ENCODE measurements at regions not wholly inside any gene's neighbourhood (a gene's known extent, or its start where the extent isn't known, plus 50 kb on each side); places are given as distances from the start of the nearest gene placed in this dataset.

- no peaks in the 10 kb centered on the region for H3K4me1 ChIP-seq (replicated peaks in 1 of 2)
- intact Hi-C loops (cut with DNase I) = no loop called here
- no peak overlapping the region for H3K27ac ChIP-seq
- no peak for DNase-seq
- WGBS, 4 donors = 47 to 57% (median 48%) methylated on average over 2 of the region's 2 CpGs
- TF ChIP-seq POLR2A (IDR thresholded peaks at IDR 0.05) (no peak), CTCF (IDR thresholded peaks at IDR 0.05) (no peak)
- no peaks in the 10 kb centered on the region for H3K9me3 ChIP-seq (replicated peaks in 1 of 3)
- no peak overlapping the region for H3K4me3 ChIP-seq
- no peaks in the 10 kb centered on the region for H3K36me3 ChIP-seq (replicated peaks in 1 of 2)
- no peaks in the 10 kb centered on the region for H3K27me3 ChIP-seq
Observed at GRCh38 chr13:64438084-64438483, 2792.1 kb downstream of the PCDH9 start.

DNA sequence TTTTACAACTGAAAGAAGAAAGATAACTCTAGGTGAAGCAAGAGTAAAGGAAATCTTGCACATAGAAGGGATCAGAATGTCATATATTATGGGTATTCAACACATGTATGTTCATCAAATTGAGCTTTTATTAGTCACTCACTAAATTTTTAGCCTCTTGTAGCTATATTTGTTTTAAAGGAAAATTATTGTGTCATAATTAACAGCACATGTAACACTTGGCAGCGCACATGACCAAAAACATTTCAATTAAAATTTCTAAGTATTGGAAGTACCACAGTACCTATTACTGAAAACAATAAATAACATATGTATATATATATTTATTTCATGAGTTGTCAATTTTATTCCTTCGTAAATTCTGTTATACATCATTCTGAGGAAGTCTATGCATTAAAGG, 2800.4 kb downstream of the PCDH9 start:
- H3K36me3 ChIP-seq (replicated peaks in 1 of 2) = no peaks in the 10 kb centered on the region
- H3K9me3 ChIP-seq (replicated peaks in 1 of 3) = no peaks in the 10 kb centered on the region
- TF ChIP-seq POLR2A (IDR thresholded peaks at IDR 0.05) (no peak), CTCF (IDR thresholded peaks at IDR 0.05) (no peak)
- intact Hi-C loops (cut with DNase I) = no loop called here
- H3K27me3 ChIP-seq = no peaks in the 10 kb centered on the region
- WGBS, 4 donors = 64 to 87% (median 84%) methylated on average over 2 of the region's 2 CpGs
- DNase-seq = no peak
- H3K4me3 ChIP-seq = no peak overlapping the region
- H3K27ac ChIP-seq = no peak overlapping the region
- no peaks in the 10 kb centered on the region for H3K4me1 ChIP-seq (replicated peaks in 1 of 2)

GRCh38 chr13:64428196-64428595, 2801.9 kb downstream of the PCDH9 start:
- intact Hi-C loops (cut with DNase I) = no loop called here
- H3K4me3 ChIP-seq = no peak overlapping the region
- no peak for DNase-seq

GRCh38 chr13:64423467-64423866, 2806.7 kb downstream of the PCDH9 start:
- no peak overlapping the region for H3K4me3 ChIP-seq
- WGBS, 4 donors = 61 to 79% (median 73%) methylated on average over 1 of the region's 1 CpG
- no peak for DNase-seq
- no peaks in the 10 kb centered on the region for H3K9me3 ChIP-seq (replicated peaks in 1 of 3)
- H3K4me1 ChIP-seq (replicated peaks in 1 of 2) = no peaks in the 10 kb centered on the region
- intact Hi-C loops (cut with DNase I) = no loop called here
- H3K36me3 ChIP-seq (replicated peaks in 1 of 2) = no peaks in the 10 kb centered on the region
- TF ChIP-seq POLR2A (IDR thresholded peaks at IDR 0.05) (no peak), CTCF (IDR thresholded peaks at IDR 0.05) (no peak)
- no peaks in the 10 kb centered on the region for H3K27me3 ChIP-seq
- no peak overlapping the region for H3K27ac ChIP-seq

More at GRCh38 chr13:64428196-64428595, 2801.9 kb downstream of the PCDH9 start:
- Histone ChIP-seq H3K27ac (no peak overlapping the region), H3K9me3 (replicated peaks in 1 of 3) (no peaks in the 10 kb centered on the region), H3K36me3 (replicated peaks in 1 of 2) (no peaks in the 10 kb centered on the region), H3K27me3 (no peaks in the 10 kb centered on the region), H3K4me1 (replicated peaks in 1 of 2) (no peaks in the 10 kb centered on the region)
- TF ChIP-seq POLR2A (IDR thresholded peaks at IDR 0.05) = no peak
- no peak for TF ChIP-seq CTCF (IDR thresholded peaks at IDR 0.05)
